Dermis blood vessel endothelial cell (primary cell): ENCODE measurements at regions not wholly inside any gene's neighbourhood (a gene's known extent, or its start where the extent isn't known, plus 50 kb on each side); places are given as distances from the start of the nearest gene placed in this dataset.
"Not testable (repeated sequence)": the region's sequence is repeated elsewhere in the genome, so short reads cannot be mapped to it uniquely, and the experiment has no call there.

Source experiments
- DNase-seq: peaks from one replicate; pipeline ENCODE4 v3.0.0; 2010

DNA sequence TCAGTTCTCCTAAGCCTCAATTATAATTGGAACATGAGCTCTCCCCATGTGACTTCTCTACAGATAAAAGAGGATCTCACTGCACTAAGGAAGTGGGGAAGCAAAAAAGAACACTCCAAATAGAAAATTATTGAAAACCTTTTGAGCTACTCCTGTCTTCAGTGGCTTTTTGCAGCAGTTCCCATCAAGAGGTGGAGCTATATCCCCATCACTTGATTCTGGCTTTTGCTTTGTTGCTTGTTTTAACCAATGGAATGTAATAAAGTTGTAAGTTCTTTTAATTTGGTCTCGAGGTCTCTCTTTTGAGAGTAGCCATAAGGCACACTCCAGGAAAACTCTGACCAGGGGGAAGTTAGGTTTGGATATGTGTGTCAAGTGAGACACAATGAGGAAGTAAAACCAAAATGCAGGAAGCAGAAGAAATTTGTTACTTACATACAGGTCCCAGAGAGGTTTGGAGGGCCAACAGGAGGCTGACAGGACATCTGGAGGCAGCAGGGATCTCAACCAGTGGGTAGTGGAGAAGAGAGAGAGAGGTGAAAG is 569.4 kb downstream of the HTR7 start:
- peak; percentile 57 for DNase-seq

DNA sequence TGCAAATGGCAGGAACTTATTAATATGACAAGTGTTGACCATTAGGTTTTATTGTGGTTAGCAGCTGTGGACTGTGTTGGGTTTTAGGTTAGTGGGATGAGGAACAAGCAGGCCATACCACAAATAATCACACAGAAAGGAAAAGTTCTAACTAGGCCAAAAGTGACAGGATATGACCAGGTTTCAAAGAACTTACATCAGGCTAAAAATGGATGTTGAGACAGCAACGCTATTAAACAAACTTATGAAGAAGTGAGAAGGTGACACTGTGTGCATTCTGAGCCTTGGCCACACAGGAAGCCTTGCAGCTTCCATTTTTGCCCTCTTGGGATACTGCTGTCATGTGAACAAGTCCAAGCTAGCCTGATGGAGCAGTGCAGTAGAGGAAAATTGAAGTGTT is 568.8 kb downstream of the HTR7 start:
- peak; percentile 52 for DNase-seq

DNA sequence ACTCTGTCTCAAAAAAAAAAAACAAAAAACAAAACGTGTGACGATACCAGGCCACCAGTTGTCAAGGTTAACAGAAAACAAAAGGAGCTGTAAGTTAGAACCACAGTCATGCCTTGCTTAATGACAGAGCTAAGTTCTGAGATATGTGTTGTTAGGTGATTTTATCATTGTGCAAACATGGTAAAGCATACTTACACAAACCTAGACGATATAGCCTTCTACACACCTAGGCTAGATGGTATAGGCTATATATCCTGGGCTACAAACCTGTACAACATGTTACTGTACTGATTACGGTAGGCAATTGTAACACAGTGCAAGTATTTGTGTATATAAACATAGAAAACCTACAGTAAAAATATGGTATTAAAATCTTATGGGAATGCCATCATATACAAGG is 564.2 kb downstream of the HTR7 start:
- no peak for DNase-seq

DNA sequence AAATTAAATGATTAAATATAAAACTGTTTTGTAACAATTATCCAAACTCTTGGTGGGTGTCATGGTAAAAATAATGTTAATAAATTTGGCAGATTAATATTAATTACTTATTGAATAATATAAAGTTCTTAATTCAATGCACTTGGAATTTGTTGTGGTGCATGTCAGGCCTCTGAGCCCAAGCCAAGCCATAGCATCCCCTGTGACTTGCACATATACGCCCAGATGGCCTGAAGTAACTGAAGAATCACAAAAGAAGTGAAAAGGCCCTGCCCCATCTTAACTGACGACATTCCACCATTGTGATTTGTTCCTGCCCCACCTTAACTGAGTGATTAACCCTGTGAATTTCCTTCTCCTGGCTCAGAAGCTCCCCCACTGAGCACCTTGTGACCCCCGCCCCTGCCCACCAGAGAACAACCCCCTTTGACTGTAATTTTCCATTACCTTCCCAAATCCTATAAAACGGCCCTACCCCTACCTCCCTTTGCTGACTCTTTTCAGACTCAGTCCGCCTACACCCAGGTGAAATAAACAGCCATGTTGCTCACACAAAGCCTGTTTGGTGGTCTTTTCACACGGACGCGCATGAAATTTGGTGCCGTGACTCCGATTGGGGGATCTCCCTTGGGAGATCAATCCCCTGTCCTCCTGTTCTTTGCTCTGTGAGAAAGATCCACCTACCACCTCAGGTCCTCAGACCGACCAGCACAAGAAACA is 562.9 kb downstream of the HTR7 start:
- DNase-seq: not testable (repeated sequence)

DNA sequence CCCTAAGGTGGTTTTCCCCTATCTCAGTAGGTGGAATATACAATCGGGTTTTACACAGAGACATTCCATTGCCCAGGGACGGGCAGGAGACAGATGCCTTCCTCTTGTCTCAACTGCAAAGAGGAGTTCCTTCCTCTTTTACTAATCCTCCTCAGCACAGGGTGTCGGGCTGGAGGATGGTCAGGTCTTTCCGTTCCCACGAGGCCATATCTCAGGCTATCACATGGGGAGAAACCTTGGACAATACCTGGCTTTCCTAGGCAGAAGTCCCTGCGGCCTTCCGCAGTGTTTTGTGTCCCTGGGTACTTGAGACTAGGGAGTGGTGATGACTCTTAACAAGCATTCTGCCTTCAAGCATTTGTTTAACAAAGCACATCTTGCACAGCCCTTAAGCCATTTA is 555.8 kb downstream of the HTR7 start:
- DNase-seq: not testable (repeated sequence)

DNA sequence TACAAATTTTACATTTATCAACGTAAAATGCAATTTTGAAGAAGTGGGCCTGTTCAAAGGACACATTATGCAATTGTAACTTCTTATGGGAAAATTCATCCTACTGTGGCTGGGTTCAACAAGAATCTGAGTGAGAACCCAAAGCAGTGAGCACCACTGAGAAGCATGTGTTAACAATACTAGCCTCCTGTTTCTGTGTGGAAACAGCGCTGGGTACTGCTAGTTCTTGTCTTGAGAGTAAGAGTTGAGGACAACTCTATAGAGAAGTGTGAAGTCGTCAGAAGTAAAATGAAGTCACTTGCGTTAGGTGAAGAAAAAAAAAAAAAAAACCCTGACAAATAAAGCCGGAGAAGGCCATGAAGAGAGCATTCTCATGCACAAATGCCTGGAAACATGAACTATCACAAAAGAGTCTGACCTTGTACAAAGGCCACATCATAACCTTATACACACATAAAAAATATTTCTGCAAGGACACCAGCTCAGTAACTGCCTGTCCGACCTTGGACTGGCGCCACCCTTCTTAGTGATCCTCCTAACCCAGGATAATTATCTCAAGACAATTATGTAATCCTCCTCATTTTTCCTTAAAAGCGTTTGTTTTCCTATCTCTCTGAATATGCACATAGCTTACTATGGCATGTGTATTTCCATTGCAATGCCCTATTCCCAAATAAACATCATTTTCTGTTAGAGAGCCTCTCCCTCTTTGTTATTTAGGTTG is 554.9 kb downstream of the HTR7 start:
- no peak for DNase-seq

DNA sequence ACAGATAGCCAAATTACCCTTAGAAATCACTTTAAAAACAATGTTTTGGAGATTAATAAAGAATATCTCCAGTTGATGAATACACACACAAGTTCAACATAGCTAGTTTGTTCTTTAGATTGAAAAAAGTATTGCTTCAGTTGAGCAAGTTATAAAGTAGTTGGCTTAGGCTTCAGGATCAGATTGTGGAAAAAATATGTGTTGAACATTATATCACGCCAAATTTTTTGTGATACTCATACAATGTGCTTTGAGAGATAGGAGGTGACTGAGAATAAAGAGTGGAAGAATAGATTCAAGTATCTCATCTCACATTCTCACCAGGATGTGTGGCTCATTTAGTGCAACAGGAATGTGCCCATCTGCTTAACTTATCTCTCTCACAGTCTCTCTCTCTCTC is 553.3 kb downstream of the HTR7 start:
- DNase-seq: no peak

DNA sequence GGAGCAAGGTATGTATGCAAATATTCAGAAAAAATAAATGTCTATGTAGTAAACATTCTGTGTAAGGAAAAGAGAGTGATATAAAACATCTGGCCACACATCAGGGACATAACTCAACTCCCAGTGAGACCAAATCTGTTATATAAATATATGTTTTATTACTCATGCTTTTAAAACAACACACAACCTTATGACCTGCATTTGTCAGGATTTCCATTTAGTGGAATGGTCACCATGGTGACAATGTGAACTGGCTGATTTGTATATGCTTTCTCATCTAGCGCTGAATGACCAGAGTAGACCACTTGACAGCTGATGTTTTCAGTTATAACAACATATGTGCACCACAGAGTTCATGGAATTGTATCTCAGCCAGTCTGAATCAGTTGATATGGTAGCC is 551.7 kb downstream of the HTR7 start:
- DNase-seq: peak; percentile 88

DNA sequence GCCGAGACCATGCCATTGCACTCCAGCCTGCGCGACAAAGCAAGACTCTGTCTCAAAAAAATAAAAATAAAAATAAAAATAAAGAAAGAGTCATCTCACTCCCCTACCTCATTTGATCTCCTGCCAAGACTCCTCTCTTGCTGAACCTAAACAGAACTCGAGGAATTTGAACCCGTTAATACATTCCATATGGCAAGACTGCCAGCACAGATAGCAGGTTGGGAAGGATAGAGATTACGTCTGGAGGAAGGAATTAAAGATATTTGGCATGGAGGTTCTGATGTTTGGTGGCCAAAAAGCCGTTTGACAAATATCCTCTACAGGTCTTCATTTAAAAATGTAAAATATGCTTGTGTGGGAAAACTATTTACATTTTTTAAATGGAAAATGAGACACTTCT is 549.6 kb downstream of the HTR7 start:
- DNase-seq: no peak

DNA sequence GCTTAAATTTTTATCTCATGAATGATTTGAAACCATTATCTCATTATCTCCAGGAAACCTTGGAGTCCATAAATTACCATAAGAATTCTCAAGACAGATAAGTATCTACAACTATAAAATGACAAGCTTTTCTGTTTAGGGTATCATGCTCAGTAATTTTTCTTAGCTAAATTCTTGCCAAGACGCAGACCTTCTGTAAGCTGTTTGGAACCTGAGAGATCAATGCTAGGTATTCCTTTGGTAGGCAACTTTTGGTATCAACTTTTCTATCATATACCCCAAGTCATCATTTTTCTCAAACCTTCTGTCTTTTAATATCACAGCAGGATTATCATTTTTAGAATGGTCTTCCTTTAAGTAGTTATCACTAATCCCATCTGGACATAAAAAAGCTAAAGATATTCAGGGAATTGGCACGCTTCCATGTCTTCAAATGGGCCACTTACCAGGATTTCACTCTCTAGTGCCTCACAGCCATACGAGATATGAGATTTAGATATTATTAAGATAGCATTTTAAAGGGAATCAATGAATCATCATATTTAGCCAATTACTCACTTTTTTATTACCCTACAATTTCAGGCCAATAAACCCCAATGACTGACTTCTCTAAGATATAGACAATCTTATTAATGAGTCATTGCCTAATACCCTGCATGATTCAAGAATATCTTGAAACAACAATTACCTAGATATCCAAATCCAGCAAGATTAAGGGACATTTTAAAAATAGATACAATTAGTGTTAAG is 544.1 kb downstream of the HTR7 start:
- peak; percentile 57 for DNase-seq

DNA sequence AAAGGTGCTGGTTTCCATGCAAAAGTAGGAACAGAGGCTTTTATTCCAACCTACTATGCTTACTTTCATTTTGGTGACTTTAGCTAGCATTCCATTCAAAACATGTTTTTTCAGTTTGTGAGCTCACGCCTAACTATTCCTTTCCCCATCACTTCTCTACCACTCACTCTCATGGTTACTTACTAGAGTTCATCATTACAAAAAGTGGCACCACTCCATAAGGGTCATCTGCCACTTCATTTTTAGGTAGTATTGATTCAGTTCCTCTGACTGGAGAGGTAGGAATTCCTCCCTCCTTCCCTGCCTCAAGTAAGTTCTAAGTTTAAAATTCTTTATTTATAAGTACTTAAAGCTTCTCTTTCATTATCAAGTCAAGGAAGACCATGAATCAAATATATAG is 543.1 kb downstream of the HTR7 start:
- DNase-seq: no peak

DNA sequence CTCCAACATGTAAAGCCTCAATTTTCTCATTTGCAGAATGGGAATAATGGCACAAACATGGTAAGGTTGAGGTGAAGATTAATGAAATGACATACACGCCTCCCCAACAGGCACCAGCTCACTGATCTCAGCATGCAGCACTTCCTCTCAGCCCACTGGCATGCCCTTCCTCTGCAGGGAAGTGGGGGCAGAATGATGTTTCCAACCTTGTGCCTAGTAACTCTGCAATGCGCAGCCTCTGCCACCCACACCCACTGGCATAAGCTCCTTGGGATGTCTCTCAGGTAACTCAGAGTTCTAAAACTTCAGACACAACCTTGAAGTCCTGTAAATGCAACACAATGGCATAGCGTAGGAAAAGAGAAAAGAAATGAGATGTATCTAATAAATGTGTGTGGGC is 540.7 kb downstream of the HTR7 start:
- no peak for DNase-seq

DNA sequence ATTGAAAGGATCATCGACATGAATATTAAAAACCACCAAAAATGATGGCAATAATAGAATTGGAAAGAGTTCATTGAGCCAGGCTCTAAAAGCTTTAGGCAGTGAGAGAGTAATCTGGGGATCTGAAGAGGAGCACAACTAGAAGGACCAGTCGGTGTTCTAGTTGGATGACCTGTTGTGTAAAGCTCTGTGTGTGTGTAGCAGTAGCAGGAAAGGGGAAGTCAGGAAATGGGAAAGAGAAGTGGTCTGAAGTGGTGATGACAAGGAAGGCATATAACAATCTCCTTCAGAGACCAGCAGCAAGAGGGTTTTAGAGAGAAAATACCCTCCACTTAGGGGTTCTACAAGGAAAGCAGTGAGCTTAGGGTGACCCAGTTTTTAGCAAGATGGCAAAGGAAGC is 539.2 kb downstream of the HTR7 start:
- DNase-seq: no peak

DNA sequence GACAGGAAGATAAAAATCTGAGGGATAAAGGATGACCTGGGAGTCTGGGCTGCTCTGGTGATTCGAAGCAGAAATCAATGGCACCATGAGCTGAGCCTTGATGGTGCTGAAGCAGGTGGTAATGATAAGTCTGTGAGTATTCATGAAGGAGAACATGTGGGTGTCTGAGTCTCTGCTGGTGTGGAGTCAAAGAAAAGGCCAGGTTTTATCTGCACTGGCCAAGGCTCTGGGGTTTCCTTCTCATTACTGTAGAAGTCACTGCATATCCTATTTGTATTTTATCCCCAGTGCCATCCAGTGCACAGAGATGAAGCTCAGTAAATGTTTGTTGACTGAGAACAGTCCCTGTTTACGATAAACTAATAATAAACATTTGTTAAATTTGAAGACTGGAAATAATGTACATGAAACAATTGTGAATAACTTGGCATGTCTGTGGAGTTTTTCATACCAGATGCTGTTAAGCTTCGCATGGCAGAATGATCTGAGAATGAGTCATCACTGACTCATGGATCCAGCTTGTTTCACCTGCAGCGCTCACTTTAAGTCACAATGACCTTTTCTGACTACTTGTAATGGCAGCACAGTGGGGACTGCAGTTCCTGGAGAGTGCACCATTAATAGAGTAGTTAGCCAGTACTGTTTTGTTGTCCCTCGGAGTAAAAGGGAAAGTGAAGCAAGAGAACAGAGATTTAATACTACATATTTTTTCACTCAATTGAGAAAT is 538.5 kb downstream of the HTR7 start:
- peak; percentile 93 for DNase-seq

DNA sequence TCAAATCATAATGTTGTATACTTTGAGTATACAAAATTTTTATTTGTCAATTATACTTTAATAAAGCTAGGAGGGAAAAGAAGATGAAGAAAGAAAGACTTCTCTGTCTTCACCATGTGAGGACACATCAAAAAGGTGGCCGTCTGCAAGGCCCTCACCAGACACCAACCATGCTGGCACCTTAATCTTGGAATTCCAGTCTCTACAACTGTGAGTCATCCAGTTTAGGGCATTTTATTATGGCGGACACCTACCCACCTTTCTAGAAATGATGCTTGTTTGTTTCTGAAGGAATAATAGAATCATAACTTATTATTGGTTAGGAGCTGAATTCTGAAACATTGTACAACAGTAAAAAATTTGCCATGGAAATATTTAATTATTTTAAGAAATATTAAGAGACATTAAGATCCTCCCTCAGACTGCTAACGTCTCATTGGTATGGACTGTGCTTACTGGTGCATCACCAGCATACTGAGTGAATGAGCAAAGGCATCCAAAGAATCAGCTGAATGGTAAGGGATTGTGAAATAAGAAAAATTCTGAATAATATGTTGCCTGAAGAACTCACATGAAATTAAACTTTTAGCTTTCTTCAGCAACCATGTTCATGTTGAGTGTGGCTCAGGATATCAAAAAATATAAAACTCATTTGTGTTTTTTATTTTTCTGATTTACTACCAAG is 536.6 kb downstream of the HTR7 start:
- no peak for DNase-seq

DNA sequence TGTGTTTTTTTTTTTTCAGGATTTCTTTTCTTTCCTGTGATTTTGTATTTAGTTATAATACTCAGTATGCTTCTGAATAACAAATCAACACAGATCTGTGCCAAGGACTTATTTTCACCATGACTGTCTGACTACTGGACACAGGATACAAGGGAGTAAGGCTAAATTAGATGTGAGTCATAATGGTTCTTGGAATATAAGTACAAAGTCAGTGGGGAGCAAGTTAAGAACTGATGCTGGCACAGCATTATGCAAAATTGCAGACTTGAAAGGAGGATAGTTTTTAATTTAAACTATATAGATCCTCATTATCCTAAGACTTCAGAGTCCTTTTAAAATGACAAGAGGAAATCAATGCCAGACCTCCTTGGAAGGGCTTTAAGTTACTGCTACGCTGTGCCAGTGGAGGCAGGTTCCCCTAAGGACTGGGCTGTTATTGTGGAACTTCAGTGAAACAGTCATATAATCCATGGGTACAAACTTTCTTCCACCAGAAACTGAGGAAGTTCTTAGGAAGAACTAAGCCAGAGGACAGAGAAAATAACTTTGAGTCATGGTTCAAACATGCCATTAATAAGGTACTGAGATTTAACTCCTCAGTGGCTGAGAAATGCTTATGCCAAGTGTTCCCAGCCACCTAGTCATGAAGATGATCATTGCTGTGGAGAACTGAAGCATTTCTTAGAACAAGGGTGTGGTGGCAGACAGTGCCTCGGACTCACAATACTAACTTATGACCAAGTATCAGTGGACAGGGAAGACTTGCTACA is 531.2 kb downstream of the HTR7 start:
- DNase-seq: peak; percentile 30

DNA sequence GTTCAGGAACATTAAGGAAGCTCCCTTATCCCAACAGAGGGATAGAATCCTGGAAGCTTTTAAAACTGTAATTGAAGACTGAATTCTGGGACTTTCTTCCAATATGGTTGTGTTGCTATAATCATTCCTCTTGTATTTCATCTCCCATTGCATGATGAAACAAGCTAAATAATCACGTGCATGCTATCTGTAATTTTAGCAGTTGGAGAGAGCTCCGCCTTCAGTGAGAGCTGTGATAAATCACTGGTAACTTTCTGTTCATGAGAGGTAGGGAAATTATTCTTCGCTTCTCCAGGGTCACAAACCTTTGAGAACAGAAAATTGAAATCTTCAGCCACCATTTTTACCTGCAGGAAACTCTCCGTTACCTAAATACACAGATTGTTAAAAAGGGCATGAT is 530.2 kb downstream of the HTR7 start:
- DNase-seq: no peak

DNA sequence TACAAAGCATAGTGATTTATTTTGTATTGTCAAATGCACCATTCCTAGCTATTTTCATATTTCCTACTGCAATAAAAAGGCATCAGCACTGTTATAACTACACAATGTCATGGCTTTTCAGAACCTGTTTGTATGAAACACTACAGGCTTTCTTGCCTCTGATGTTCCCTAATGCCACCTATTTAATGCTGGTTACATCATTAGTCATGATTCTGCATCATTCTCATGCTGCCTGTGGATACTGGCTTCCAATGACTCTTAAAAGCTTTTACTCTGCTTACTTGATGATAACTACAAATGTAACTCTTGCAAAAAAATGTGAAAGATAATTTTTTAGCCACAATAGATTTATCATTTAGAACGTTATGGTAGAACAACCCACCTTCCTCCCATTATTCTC is 529.4 kb downstream of the HTR7 start:
- DNase-seq: no peak

DNA sequence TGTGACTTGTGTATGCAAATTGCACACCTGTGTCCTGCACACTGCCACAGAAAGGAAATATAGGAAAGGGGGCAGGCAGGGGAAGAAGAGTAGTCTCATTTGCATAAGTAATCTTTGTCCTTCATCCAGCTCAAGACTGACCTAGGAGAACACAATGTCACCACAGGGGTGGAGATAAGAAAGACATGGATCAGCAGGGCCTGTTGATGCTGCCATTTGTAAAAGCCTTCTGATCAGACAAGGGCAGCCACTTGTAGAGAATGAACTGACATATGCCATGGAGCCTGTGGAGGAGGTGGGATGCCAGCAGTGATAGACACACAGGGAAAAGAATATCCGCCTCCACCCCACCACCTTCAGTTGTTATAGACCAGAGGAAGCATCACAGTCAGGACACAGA is 528.9 kb downstream of the HTR7 start:
- no peak for DNase-seq

DNA sequence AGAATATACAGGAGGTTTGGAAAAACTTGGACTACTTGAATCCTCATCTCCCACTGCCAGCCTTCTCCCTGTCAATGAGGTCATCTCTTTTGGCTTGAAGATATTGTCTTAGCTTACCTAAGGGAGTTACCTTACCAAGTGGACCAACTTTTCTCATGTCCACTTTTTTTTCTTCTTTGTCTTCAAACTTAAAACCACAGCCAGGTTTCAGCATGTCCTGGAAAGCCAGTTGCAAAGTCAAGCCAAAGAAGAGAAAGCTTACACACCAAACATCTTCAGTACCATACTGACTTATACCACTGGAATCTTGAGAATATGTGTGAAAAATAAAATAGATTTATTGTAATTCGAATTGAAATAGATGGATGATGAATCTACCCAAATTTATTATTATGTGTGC is 520.5 kb downstream of the HTR7 start:
- no peak for DNase-seq

DNA sequence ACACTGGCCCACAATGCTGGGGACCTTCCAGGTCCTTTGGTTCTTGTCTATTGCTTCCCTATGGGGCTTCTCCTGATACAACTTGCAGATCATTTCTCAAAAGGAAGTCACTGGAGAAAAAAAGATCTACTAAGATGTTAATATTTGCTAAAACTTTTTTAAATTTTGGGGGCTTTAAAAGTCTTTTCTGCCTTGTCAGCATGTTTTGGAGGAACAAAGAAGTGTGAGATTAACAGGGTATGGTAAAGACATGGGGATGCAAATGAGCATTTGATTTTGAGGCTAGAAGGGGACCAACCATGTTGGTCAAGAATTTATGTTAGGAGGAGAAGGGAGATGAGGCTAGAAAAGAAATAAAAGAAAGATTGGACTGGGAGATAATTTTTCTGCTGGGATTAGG is 515.4 kb downstream of the HTR7 start:
- no peak for DNase-seq
